GM23248 (cell line): ENCODE measurements at regions not wholly inside any gene's neighbourhood (a gene's known extent, or its start where the extent isn't known, plus 50 kb on each side); places are given as distances from the start of the nearest gene placed in this dataset.

Experiments used
- EZH2 ChIP-seq: fragments of 200-600 bp; sonication (generic); IDR thresholded peaks from 2 replicates; pipeline ENCODE4 v1.6.1; 2018; ENCODE audit warnings: antibody characterized with exemption, mild to moderate bottlenecking; ENCODE audit not compliant: insufficient read depth, poor library complexity, severe bottlenecking
- EZH2phosphoT487 ChIP-seq: fragments of 200-600 bp; sonication (generic); IDR thresholded peaks from 2 replicates; pipeline ENCODE4 v1.6.1; 2018; ENCODE audit warnings: antibody characterized with exemption, moderate library complexity, mild to moderate bottlenecking, low read depth; ENCODE audit not compliant: insufficient read depth

DNA sequence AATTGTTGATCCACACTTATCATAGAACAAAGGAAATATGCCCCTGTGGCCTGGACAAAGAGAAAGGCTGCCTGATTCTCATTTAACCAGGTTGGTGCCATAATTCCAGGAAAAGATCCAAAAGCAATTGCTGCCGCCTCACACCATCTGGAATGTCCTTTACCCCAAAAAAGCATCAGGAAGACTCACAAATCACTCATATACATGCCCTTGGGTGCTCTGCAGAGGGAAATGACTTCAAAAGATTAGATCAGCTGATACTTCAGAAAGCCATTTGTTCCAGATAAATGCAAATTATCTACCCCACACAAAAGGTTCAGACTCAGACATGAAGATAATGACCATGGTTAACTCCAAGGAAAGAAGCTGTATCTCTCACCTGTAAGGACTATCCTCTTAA is 285.8 kb downstream of the C1D start:
- no peak for TF ChIP-seq EZH2
- TF ChIP-seq EZH2phosphoT487: no peak
